HG02884 (cell line): ENCODE measurements at regions not wholly inside any gene's neighbourhood (a gene's known extent, or its start where the extent isn't known, plus 50 kb on each side); places are given as distances from the start of the nearest gene placed in this dataset.
"Not testable (repeated sequence)": the region's sequence is repeated elsewhere in the genome, so short reads cannot be mapped to it uniquely, and the experiment has no call there.

Experiments
- ATAC-seq: cut with Tn5 transposase; IDR thresholded peaks from one replicate; pipeline ENCODE4 v1.9.1; 2021; ENCODE audit warnings: mild to moderate bottlenecking, moderate library complexity; ENCODE audit not compliant: unreplicated experiment

DNA sequence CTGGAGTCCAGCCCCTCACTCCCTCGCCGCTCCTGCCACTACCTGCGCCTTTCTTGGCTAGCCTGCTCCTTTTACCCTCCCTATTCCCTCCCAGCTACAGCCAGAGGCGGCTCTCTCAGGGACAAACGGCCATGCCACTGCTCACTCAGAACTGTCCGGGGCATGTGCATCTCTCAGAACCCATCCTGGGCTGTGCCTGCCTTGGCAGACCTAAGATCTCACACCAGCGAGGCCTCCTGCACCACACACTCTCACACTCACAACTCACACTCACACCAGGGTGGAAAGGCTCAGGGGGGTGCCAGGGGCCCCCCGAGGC is 180.3 kb downstream of the TMEM121 start:
- not testable (repeated sequence) for ATAC-seq

DNA sequence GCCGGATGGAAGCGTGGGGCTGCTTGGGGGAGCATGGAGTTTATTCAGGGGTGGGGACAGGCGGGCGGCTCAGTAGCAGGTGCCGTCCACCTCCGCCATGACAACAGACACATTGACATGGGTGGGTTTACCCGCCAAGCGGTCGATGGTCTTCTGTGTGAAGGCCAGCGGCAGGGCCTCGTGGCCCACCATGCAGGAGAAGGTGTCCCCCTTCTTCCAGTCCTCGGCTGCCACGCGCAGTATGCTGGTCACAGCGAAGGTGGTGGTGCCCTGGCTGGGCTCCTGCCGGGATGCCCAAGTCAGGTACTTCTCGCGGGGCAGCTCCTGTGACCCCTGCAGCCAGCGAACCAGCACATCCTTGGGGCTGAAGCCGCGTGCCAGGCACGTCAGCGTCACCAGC is 180.7 kb downstream of the TMEM121 start:
- ATAC-seq: not testable (repeated sequence)

DNA sequence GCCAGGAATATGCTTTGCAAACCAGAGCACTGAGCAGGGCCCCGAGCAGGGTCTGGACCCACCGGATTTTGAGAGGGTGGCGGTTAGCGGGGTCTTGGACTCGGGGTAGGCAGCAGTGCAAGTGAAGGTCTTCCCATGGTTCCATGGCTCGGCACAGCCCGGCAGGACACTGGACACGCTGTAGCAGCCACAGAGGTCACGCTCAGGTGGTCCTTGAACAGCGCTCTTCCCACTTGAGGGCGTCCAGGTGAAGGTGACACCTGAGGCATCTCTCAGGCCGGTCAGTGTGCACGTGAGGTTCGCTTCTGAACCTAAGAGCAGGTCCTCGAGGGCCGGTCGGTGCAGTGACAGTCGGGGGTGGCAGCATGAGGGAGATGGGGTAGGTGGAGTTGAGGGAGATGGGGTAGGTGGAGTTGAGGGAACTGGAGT is 181.4 kb downstream of the TMEM121 start:
- ATAC-seq: not testable (repeated sequence)

DNA sequence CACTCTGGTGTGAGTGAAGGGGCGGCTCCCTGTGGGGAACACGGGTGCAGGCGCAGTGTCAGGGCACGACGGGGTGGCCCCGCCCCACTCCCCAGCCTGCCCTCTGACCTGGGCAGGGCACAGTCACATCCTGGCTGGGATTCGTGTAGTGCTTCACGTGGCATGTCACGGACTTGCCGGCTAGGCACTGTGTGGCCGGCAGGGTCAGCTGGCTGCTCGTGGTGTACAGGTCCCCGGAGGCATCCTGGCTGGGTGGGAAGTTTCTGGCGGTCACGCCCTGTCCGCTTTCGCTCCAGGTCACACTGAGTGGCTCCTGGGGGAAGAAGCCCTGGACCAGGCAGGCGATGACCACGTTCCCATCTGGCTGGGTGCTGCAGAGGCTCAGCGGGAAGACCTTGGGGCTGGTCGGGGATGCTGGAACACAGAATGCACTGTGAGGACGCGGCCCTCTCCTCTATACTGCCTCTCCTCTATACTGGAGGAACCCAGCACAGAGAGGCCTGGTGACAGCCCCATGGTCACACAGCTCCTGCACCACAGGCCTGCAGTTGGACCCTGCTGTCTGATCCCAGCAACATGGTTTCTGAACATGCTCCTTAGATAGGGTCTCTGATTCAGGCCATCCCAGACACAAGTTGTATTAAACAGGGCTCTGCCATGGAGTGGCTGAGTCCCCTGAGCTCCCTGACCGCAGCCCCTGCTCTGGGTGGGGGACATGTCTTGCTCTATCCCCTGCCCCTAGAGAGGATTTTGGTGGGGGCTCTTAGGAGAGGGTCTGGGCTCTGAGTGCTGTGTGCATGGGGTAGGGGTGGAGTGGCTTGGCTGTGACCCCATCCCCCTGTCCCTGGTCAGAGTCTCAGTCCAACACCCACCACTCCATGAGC is 182.1 kb downstream of the TMEM121 start:
- not testable (repeated sequence) for ATAC-seq

DNA sequence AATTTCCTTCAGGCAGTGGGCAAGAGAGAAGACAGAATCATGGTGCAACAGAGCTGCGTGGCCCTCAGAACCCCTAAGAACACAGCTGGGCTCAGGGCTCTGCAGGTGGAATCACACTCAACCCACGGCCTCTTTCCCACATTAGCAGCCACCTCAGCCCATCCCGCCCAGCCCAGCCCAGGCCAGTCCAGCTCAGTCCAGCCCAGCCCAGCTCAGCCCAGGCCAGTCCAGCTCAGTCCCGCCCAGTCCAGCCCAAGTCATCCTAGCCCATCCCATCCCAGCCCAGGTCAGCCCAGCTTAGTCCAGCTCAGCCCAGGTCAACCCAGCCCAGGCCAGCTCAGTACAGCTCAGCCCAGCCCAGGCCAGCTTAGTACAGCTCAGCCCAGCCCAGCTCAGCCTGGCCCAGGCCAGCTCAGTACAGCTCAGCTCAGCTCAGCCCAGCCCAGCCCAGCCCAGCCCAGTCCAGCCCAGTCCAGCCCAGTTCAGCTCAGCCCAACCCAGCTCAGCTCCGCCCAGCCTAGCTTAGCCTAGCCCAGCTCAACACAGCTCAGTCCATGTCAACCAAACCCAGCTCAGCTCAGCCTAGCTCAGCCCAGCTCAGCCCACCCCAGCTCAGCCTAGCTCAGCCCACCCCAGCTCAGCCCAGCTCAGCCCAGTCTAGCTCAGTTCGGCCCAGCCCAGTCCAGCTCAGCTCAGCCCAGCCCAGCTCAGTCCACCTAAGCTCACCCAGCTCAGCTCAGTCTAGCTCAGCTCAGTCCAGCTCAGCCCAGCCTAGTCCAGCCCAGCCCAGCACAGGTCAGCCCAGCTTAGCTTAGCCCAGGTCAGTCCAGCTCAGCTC is 183.1 kb downstream of the TMEM121 start:
- no peak for ATAC-seq

DNA sequence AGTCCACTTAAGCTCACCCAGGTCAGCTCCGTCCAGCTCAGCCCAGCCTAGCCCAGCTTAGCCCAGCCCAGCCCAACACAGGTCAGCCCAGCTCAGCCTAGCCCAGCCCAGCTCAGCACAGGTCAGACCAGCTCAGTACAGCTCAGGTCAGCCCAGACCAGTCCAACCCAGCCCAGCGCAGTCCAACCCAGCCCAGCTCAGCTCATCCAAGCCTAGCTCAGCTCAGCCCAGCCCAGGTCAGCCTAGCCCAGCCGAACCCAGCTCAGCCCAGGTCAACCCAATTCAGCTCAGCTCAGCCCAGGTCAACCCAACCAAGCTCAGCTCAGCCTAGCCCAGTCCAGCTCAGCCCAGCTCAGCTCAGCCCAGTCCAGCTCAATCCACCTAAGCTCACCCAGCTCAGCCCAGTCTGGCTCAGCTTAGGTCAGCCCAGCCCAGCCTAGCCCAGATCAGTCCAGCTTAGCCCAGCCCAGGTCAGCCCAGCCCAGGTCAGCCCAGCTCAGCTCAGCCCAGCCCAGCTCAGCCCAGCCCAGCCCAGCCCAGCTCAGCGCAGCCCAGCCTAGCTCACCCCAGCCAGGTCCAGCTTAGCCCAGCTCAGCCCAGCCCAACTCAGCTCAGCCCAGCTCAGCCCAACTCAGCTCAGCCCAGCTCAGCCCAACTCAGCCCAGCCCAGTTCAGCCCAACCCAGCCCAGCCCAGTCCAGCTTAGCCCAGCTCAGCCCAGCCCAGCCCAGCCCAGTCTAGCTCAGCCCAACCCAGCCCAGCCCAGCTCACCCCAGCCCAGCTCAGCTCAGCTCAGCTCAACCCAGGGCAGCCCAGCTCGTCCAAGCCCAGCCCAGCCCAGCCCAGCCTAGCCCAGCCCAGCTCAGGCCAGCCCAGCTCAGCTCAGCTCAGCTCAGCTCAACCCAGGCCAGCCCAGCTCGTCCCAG is 184.0 kb downstream of the TMEM121 start:
- no peak for ATAC-seq

DNA sequence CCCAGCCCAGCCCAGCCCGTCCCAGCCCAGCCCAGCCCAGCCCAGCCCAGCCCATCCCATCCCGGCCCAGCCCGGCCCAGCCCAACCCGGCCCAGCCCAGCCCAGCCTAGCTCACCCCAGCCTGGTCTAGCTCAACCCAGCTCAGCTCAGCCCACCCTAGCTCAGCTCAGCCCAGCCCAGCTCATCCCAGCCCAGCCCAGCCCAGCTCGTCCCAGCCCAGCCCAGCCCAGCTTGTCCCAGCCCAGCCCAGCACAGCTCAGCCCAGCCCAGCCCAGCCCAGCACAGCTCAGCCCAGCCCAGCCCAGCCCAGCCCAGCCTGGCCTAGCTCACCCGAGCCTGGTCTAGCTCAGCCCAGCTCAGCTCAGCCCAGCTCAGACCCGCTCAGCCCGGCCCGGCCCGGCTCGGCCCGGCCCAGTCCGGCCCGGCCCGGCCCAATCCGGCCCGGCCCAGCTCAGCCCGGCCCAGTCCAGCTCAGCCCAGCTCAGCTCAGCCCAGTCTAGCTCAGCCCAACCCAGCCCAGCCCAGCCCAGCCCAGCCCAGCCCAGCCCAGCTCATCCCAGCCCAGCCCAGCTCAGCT is 184.7 kb downstream of the TMEM121 start:
- ATAC-seq: no peak

DNA sequence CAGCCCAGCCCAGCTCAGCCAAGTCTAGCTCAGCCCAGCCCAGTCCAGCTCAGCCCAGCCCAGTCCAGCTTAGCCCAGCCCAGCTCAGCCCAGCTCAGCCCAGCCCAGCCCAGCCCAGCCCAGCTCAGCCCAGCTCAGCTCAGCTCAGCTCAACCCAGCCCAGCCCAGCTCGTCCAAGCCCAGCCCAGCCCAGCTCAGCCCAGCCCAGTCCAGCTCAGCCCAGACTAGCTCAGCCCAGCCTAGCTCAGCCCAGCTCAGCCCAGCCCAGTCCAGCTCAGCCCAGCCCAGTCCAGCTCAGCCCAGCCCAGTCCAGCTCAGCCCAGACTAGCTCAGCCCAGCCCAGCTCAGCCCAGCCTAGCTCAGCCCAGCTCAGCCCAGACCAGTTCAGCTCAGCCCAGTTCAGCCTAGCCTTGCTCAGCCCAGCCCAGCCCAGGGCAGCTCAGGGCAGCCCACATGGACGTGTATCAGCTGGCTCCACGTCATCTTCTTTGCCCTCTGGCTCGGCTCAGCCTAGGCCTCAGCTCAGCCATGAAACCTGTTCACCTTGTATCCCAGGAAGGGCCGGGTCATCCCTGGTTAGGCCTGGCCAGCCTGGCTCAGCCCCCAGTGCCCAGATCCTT is 185.6 kb downstream of the TMEM121 start:
- ATAC-seq: no peak

DNA sequence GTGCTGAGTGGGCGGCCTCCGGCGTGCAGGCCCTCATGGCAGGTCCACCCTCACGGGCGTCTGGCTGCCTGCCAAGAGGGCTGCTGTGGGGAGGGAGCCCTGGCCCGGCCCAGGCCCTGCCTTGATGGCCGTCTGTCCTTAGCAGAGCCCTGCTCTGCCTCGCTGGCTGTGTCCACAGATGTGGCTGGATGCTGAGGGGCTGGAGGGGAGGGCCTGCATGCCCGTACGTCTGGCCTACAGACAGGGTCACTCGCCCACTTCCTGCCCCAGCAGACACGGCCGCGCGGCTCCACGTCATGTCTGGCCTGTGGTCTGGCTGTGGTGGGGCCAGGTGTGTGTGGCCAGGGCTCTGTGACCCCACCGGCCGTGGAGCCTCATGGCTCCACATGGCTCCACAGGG is 186.3 kb downstream of the TMEM121 start:
- not testable (repeated sequence) for ATAC-seq

DNA sequence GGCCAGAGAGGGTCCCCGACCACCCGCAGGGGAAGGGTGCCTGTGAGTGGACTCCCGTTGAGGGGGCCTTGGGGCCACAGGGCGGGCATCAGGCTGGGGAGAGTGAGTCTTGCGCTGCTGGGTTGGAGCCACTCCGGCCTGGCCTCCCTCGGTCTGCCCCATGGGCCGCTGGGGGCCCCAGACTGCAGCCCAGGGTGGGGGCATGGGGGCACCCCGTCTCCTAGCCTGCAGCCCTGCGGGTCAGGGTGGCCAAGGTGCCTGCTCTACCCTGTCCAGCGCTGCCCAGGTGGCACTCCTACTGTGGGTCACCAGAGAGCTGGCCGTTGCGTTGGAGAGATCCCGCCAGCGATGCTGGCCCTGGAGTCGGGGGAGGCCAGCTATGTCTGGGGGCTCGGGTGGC is 186.8 kb downstream of the TMEM121 start:
- not testable (repeated sequence) for ATAC-seq

DNA sequence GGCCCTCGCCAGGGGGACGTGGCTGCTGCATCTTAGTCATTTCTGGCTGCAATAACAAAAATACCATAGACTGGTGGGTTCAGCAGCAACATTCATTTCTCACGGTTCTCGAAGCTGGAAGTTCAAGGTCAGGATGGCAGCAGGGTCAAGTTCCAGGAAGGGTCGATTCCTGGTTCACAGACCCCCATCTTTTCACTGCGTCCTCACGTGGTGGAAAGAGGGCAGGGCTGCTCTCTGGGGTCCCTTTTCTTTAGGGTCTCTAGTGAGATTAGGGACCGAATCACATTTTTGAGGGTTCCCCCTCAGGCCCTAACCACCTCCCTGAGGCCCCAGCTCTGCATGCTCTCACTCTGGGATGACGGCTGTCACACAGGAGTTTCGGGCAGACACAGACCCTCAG is 187.5 kb downstream of the TMEM121 start:
- ATAC-seq: not testable (repeated sequence)

DNA sequence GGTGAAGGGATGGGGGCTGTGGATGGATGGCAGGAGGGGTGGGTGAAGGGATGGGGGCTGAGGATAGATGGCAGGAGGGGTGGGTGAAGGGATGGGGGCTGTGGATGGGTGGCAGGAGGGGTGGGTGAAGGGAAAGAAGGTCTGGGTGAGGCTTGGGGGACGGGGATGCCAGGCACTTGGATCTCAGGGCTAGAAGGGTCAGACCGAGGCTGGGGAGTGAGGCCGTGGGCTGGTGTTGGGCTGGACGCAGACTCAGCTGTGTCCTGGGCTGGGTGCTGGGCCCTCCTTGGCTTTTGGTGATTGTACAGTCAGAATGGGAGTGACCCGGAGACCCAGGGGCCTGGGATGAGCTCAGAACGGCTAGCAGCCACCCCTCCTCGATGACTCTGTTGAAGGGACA is 192.4 kb downstream of the TMEM121 start:
- not testable (repeated sequence) for ATAC-seq

DNA sequence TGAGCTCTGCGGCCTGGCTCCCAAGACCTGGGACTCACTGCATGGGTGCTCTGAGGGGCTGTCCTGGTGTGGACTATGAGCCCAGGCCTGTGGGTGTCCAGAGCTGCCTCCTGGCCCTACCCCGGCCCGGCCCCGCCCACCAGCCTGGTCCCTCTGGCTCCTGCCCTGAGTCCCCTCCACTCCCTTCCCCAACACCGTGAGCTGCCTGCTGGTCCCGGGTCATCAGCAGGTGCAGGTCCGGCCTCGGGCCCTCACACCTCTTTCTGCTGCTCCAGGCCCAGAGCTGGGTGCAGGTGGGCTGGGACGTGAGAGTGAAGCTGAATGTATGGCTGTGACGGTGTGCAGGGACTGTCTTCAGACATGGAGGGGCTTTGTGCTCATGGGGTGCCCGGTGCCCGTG is 193.7 kb downstream of the TMEM121 start:
- ATAC-seq: not testable (repeated sequence)

DNA sequence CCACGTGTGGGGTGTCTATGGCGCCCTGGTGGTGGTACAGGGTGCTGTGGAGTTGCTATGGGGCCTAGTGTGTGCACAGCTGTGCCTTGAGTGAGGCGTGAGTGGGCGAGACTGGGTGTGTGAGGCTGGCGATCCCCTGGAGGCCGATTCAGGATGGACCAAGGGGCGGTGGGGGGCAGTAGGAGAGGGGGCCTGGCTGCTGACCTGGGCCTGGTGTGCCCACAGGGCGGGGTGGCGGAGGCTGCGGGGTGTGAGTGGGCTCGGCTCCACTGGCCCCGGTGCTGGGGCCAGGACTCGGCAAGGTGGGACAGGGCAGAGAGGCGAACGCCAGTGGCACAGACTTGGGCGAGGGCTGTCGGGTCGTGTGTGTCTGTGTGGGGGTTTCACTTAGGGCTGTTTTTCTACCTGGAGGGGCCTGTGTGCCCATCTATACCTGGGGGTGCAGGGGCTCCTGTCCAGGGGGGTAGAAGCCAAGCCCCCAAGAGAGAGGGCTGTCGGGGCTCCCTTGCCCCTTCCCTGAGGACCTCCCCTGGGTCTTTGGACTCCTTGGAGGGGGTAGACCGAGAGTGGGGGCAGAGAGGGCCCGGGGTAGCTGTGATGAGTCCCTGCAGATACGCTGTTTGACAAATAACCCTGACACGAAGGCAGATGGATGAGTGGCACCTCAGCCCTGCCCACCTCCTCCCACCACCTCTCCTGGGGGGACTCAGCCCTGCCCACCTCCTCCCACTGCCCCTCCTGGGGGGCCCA is 194.6 kb downstream of the TMEM121 start:
- ATAC-seq: not testable (repeated sequence)

DNA sequence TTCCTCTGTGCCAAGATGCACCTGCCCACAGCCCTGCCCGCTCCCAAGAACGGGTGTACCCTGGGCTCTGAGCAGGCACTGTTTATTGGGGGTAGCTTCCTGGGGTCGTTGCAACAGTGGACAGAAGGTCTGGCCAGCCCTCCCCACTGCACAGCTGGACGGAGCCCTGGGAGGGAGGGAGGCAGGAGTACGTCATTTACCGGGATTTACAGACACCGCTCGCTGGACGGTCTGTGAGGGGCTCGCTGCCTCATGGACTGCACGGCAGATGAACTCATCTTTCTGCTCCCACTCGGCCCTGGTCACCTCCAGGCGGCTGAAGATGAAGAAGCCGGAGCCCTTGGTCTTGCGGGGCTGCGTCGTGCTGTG is 195.2 kb downstream of the TMEM121 start:
- ATAC-seq: not testable (repeated sequence)

DNA sequence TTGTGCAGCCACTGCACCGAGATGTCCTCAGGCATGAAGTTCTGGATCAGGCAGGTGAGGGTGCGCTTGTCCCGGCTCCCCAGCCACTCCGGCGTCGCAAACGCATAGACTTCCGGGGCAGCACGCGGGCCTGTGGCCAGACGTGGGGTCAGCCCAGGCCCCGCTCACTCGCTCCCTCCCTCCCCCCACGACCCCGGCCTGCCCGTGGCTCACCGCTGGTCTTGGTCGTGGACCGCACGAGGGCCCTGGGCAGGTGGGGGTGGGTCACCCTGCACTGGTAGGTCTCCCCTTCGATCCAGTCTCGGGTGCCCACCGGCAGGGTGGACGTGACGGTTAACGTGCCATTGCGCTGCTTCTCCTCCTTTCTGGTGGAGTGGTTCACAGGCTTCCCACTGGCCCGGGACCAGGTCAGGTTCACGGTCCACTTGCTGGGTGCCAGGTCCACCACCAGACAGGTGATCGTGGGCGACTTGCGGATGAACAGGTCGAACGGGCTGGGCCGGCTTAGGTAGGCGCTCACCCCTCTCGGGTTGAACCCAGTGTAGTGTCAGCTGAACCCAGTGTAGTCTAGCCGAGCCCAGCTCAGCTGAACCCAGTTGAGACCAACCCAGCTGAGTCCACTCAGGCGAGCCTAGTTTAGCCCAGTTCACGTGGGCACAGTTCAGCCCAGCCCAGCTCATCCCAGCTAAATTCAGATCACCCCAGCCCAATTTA is 195.8 kb downstream of the TMEM121 start:
- ATAC-seq: not testable (repeated sequence)

DNA sequence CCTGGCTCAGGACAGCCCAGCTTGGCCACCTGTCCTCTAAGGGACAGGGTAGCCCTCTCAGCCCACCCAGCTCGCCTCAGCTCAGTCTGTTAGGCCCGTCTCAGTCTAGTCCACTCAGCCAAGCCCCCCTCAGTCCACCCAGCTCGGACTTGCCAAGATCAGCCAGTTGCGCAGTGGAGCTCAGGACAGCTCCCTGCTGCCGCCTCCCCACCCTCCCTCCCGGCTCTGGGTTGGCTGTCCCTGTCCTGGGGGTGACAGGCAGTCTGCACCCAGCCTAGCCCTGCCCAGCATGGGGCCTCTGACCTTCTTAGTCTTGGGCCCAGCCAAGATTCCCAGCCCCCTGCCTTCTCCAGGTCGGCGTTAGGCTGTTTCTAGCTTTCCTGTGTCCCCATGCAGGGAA is 196.9 kb downstream of the TMEM121 start:
- not testable (repeated sequence) for ATAC-seq

DNA sequence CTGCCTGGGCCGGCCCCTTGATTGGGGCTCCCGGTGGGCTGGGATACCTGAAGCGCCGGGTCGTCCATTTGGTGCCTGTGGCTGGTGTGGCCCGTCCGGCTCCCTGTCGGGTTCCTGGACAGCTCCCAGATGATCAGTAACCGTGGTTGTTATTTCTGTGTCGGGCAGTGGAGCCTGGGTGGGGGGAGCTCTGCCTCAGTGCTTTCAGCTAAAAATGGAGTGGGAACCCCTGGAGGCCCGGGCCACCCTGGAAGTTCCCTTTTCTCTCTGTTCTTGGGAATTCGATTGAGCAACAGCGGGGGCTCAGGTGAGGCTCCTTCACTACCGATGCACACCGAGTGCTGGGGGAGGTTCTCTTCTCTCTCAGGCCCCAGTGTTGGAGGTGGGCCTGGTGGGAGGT is 197.4 kb downstream of the TMEM121 start:
- not testable (repeated sequence) for ATAC-seq
